WTC11 (cell line): ENCODE measurements at regions not wholly inside any gene's neighbourhood (a gene's known extent, or its start where the extent isn't known, plus 50 kb on each side); places are given as distances from the start of the nearest gene placed in this dataset.

Experiments
- ATAC-seq: fragments of 200-7000 bp; cut with Tn5 transposase; 2 replicates; pipeline ENCODE4 v1.10.0; 2021; ENCODE audit warnings: mild to moderate bottlenecking, moderate library complexity
- CTCF ChIA-PET: fragments of 300-600 bp; sonication (Branson Sonifier 250); formaldehyde crosslinking; loops from one replicate; lab custom pipeline; 2021; ENCODE audit warnings: antibody characterized with exemption; lab: Charles Lee
- POLR2A ChIA-PET: fragments of 350-600 bp; sonication (Branson Sonifier 250); formaldehyde crosslinking; loops from one replicate; lab custom pipeline; 2021; ENCODE audit warnings: antibody characterized with exemption; lab: Charles Lee
- DNase-seq: peaks from one replicate; pipeline ENCODE4 v3.0.0; 2021; ENCODE audit warnings: low spot score
- H3K27ac Mint-ChIP-seq: 2 replicates; pipeline ENCODE4 v1.8.0; 2021; ENCODE audit warnings: mixed read lengths
- H3K27me3 Mint-ChIP-seq: 2 replicates; pipeline ENCODE4 v1.8.0; 2021; ENCODE audit warnings: low read depth, mild to moderate bottlenecking, moderate library complexity, mixed read lengths
- H3K36me3 Mint-ChIP-seq: 2 replicates; pipeline ENCODE4 v1.8.0; 2021; ENCODE audit warnings: mixed read lengths
- H3K4me1 Mint-ChIP-seq: 2 replicates; pipeline ENCODE4 v1.8.0; 2022; ENCODE audit warnings: mixed read lengths
- H3K4me3 Mint-ChIP-seq: 2 replicates; pipeline ENCODE4 v1.8.0; 2021; ENCODE audit warnings: mild to moderate bottlenecking, moderate library complexity, mixed read lengths
- H3K9me3 Mint-ChIP-seq: 2 replicates; pipeline ENCODE4 v1.8.0; 2021; ENCODE audit warnings: mixed read lengths
- ATF3 ChIP-seq: sonication (generic); formaldehyde crosslinking; conservative IDR thresholded peaks from 2 replicates; pipeline ENCODE4 v1.8.1; 2022; ENCODE audit warnings: mild to moderate bottlenecking, missing genetic modification reagents
- CREB1 ChIP-seq: sonication (generic); formaldehyde crosslinking; IDR thresholded peaks from 2 replicates; pipeline ENCODE4 v1.8.0; 2023; ENCODE audit warnings: mild to moderate bottlenecking, missing genetic modification reagents
- ETV6 ChIP-seq: sonication (generic); formaldehyde crosslinking; IDR thresholded peaks from 2 replicates; pipeline ENCODE4 v1.8.1; 2022; ENCODE audit warnings: mild to moderate bottlenecking, missing genetic modification reagents
- FOXP1 ChIP-seq: sonication (generic); formaldehyde crosslinking; IDR thresholded peaks from 2 replicates; pipeline ENCODE4 v1.8.0; 2022; ENCODE audit warnings: missing genetic modification reagents, mild to moderate bottlenecking, moderate library complexity, borderline replicate concordance
- GRHL2 ChIP-seq: fragments of 250-450 bp; sonication (Bioruptor Pico); IDR thresholded peaks from 2 replicates; pipeline ENCODE4 v1.8.0; 2022; ENCODE audit warnings: mild to moderate bottlenecking, moderate library complexity; ENCODE audit not compliant: insufficient replicate concordance, severe bottlenecking
- KAT7 ChIP-seq: sonication (generic); formaldehyde crosslinking; IDR thresholded peaks from 2 replicates; pipeline ENCODE4 v1.8.1; 2023; ENCODE audit warnings: missing genetic modification reagents, mild to moderate bottlenecking, borderline replicate concordance
- NFE2L1 ChIP-seq: sonication (generic); formaldehyde crosslinking; IDR thresholded peaks from 2 replicates; pipeline ENCODE4 v1.8.1; 2023; ENCODE audit warnings: missing genetic modification reagents
- RELA ChIP-seq: sonication (generic); formaldehyde crosslinking; IDR thresholded peaks from 2 replicates; pipeline ENCODE4 v1.8.1; 2022; ENCODE audit warnings: missing genetic modification reagents, mild to moderate bottlenecking, borderline replicate concordance
- USF1 ChIP-seq: sonication (generic); formaldehyde crosslinking; IDR thresholded peaks from 2 replicates; pipeline ENCODE4 v1.8.0; 2022; ENCODE audit warnings: mild to moderate bottlenecking, missing genetic modification reagents
- ZBTB21 ChIP-seq: sonication (generic); formaldehyde crosslinking; IDR thresholded peaks from 2 replicates; pipeline ENCODE4 v1.8.1; 2023; ENCODE audit warnings: mild to moderate bottlenecking, missing genetic modification reagents, borderline replicate concordance
- ZNF219 ChIP-seq: sonication (generic); formaldehyde crosslinking; IDR thresholded peaks from 2 replicates; pipeline ENCODE4 v1.8.0; 2023; ENCODE audit warnings: missing genetic modification reagents, mild to moderate bottlenecking, borderline replicate concordance
- ZNF532 ChIP-seq: fragments of 250-450 bp; sonication (Bioruptor Pico); IDR thresholded peaks from 2 replicates; pipeline ENCODE4 v1.9.0; 2021; ENCODE audit warnings: mild to moderate bottlenecking, borderline replicate concordance
- TF ChIP-seq, protein P1 (sequence below): fragments of 250-450 bp; sonication (Bioruptor Pico); IDR thresholded peaks from 2 replicates; pipeline ENCODE4 v1.9.0; 2021; ENCODE audit warnings: mild to moderate bottlenecking
- TF ChIP-seq, protein P2 (sequence below): fragments of 250-450 bp; sonication (Bioruptor Pico); conservative IDR thresholded peaks from 2 replicates; pipeline ENCODE4 v1.9.0; 2021; ENCODE audit warnings: mild to moderate bottlenecking
- TF ChIP-seq, protein P3 (sequence below): sonication (generic); formaldehyde crosslinking; IDR thresholded peaks from 2 replicates; pipeline ENCODE4 v1.8.1; 2023; ENCODE audit warnings: mild to moderate bottlenecking, missing genetic modification reagents
- TF ChIP-seq, protein P4 (sequence below): fragments of 200-600 bp; IDR thresholded peaks from 2 replicates; pipeline ENCODE4 v1.8.0; 2022; ENCODE audit warnings: antibody characterized with exemption

DNA sequence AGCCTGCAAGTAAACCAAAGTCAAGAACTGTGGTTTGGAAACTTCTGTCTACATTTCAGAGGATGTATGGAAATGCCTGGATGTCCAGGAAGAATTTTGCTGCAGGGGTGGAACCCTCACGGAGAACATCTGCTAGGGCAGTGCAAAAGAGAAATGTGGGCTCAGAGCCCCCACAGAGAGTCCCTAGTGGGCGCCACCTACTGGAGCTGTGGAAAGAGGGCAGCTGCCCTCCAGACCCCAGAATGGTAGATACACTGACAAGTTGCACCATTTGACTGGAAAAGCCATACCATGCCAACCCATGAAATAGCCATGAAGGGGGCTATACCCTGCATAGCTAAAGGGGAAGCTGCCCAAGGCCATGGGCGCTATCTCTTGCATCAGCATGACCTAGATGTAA lies 1672.4 kb downstream of the KCNT2 start:
- H3K4me1 Mint-ChIP-seq, result peaks cover 3% of the 10 kb centered on the region; the same call in 1 of the 2 replicates
- ChIA-PET POLR2A (no interaction called here), CTCF (interaction anchor here (1.2 to 1.4 kb wide), 3 partner anchors 17 to 209 kb away, joined by 3 to 4 read pairs (median 3); no protein-coding TSS in a partner anchor)
- TF ChIP-seq ZBTB21 (CRISPR knock-in tag) (no peak), ATF3 (CRISPR knock-in tag) (no peak), ZNF532 (no peak), NFE2L1 (CRISPR knock-in tag) (no peak), ZNF219 (CRISPR knock-in tag) (no peak), FOXP1 (CRISPR knock-in tag) (no peak), USF1 (CRISPR knock-in tag) (no peak), GRHL2 (CRISPR knock-in tag) (no peak)
- TF ChIP-seq, protein P1, sequence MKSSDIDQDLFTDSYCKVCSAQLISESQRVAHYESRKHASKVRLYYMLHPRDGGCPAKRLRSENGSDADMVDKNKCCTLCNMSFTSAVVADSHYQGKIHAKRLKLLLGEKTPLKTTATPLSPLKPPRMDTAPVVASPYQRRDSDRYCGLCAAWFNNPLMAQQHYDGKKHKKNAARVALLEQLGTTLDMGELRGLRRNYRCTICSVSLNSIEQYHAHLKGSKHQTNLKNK (CRISPR knock-in tag), result no peak
- TF ChIP-seq, protein P2, sequence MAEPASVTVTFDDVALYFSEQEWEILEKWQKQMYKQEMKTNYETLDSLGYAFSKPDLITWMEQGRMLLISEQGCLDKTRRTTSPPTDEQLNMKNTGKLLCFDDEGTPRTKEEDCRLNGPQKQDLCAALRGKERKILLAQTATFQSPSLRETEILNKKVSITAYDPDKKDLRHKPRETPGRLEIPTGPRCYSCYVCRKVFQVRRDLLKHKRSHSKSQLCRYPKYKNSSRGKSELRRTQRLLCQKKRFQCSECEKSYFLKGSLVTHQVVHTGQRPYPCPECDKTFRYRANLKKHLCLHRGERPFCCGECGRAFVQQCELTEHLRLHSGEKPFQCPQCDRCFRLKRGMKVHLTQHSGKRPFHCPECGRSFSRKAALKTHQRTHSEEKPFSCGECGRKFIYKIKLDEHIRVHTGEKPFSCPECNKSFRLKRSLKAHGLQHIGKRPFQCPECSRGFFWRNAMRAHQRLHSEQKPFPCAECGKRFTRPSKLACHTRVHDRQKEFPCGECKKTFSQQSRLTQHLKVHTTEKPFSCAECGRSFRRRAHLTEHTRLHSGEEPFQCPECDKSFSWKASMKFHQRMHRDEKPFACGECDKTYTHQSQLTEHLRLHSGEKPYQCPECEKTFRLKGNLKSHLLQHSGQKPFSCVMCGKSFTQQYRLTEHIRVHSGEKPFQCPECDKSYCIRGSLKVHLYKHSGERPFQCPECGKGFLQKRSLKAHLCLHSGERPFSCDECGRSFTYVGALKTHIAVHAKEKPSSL (CRISPR knock-in tag), result no peak
- TF ChIP-seq, protein P3, sequence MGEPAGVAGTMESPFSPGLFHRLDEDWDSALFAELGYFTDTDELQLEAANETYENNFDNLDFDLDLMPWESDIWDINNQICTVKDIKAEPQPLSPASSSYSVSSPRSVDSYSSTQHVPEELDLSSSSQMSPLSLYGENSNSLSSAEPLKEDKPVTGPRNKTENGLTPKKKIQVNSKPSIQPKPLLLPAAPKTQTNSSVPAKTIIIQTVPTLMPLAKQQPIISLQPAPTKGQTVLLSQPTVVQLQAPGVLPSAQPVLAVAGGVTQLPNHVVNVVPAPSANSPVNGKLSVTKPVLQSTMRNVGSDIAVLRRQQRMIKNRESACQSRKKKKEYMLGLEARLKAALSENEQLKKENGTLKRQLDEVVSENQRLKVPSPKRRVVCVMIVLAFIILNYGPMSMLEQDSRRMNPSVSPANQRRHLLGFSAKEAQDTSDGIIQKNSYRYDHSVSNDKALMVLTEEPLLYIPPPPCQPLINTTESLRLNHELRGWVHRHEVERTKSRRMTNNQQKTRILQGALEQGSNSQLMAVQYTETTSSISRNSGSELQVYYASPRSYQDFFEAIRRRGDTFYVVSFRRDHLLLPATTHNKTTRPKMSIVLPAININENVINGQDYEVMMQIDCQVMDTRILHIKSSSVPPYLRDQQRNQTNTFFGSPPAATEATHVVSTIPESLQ, result no peak
- TF ChIP-seq, protein P4, sequence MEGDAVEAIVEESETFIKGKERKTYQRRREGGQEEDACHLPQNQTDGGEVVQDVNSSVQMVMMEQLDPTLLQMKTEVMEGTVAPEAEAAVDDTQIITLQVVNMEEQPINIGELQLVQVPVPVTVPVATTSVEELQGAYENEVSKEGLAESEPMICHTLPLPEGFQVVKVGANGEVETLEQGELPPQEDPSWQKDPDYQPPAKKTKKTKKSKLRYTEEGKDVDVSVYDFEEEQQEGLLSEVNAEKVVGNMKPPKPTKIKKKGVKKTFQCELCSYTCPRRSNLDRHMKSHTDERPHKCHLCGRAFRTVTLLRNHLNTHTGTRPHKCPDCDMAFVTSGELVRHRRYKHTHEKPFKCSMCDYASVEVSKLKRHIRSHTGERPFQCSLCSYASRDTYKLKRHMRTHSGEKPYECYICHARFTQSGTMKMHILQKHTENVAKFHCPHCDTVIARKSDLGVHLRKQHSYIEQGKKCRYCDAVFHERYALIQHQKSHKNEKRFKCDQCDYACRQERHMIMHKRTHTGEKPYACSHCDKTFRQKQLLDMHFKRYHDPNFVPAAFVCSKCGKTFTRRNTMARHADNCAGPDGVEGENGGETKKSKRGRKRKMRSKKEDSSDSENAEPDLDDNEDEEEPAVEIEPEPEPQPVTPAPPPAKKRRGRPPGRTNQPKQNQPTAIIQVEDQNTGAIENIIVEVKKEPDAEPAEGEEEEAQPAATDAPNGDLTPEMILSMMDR, result no peak; the same call in 1 of the 2 replicates
- no peaks in the 10 kb centered on the region for H3K36me3 Mint-ChIP-seq
- H3K27me3 Mint-ChIP-seq, result no peaks in the 10 kb centered on the region
- DNase-seq, result peak; percentile 22
- peaks cover 9% of the 10 kb centered on the region for H3K9me3 Mint-ChIP-seq
- ATAC-seq, result peak; percentile 77
- no peak overlapping the region for H3K27ac Mint-ChIP-seq
- no peak overlapping the region for H3K4me3 Mint-ChIP-seq

DNA sequence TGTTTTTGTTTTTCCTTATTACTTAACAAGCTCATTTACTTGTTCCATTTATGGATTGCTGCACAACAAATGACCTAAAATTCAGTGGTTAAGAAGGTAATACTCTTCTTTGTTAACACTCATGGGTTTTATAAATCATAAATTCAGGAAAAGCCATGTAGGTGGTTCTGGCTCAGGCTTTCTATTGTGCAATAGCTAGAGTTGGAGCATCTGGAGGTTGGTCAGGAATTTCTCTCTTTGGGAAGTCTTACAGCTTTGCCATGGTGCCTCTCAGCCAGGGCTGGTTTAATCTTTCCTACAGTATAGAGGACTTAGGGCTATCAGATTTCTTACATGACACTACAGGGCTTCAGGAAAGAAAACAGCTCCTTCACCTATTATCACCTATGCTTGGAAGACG lies 1677.1 kb downstream of the KCNT2 start:
- Mint-ChIP-seq H3K27ac (no peak overlapping the region), H3K9me3 (peaks cover 5% of the 10 kb centered on the region), H3K4me1 (no peaks in the 10 kb centered on the region), H3K4me3 (no peak overlapping the region), H3K27me3 (no peaks in the 10 kb centered on the region)
- CTCF ChIA-PET, result no interaction called here
- POLR2A ChIA-PET, result no interaction called here
- TF ChIP-seq NFE2L1 (CRISPR knock-in tag) (no peak), RELA (CRISPR knock-in tag) (no peak), ETV6 (no peak), CREB1 (CRISPR knock-in tag) (no peak), KAT7 (no peak)
- TF ChIP-seq, all 79 proteins: peak for 0
- DNase-seq (no peak), ATAC-seq (no peak)
- H3K36me3 Mint-ChIP-seq, result no peaks in the 10 kb centered on the region
